ENCODE measurements at regions not wholly inside any gene's neighbourhood (a gene's known extent, or its start where the extent isn't known, plus 50 kb on each side); places are given as distances from the start of the nearest gene placed in this dataset.

DNA sequence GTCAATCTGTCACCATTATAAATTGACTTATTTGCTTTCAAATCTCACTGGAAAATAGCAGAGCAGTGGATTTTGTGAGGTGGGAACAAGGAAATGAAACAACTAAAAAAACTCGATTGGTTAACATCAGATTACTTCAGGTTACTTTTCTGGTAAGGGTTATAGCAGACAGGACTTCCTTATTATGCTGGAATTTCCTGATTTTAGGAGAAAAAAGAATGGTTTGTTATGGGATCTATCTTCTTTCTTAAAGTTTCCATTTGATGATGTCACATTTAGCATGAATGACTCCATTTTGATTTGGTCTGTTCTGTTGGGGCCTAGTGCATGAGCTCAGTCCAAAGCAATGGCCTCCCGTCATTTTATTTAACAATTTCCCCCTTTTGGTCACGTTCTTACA is 210.6 kb downstream of the KCNJ2 start:
- TF ChIP-seq CTCF (IDR thresholded peaks at IDR 0.05) (no peak), POLR2A (IDR thresholded peaks at IDR 0.05; ENCODE audit: low read length) (no peak), RAD21 (conservative IDR thresholded peaks at IDR 0.05 in 1 of 2, IDR thresholded peaks at IDR 0.05 in 1 of 2) (no peak), MAFK (IDR thresholded peaks at IDR 0.05; ENCODE audit: partially characterized antibody) (no peak), TFCP2L1 (CRISPR knock-in tag; IDR thresholded peaks at IDR 0.05) (no peak), CHD2 (IDR thresholded peaks at IDR 0.05; ENCODE audit: low read length, partially characterized antibody) (no peak), JUN (IDR thresholded peaks at IDR 0.05) (no peak), CBX2 (IDR thresholded peaks at IDR 0.05; ENCODE audit: borderline replicate concordance, low read depth) (no peak), BHLHE40 (IDR thresholded peaks at IDR 0.05; ENCODE audit: low read depth, low read length) (no peak), MYC (IDR thresholded peaks at IDR 0.05; ENCODE audit: borderline replicate concordance, low read length) (no peak), MAX (IDR thresholded peaks at IDR 0.05) (no peak), RFX5 (IDR thresholded peaks at IDR 0.05) (no peak)
- TF ChIP-seq, protein P1, sequence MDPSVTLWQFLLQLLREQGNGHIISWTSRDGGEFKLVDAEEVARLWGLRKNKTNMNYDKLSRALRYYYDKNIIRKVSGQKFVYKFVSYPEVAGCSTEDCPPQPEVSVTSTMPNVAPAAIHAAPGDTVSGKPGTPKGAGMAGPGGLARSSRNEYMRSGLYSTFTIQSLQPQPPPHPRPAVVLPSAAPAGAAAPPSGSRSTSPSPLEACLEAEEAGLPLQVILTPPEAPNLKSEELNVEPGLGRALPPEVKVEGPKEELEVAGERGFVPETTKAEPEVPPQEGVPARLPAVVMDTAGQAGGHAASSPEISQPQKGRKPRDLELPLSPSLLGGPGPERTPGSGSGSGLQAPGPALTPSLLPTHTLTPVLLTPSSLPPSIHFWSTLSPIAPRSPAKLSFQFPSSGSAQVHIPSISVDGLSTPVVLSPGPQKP (IDR thresholded peaks at IDR 0.05; ENCODE audit: low read depth, low read length) = no peak
- TF ChIP-seq, protein P2, sequence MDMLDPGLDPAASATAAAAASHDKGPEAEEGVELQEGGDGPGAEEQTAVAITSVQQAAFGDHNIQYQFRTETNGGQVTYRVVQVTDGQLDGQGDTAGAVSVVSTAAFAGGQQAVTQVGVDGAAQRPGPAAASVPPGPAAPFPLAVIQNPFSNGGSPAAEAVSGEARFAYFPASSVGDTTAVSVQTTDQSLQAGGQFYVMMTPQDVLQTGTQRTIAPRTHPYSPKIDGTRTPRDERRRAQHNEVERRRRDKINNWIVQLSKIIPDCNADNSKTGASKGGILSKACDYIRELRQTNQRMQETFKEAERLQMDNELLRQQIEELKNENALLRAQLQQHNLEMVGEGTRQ (IDR thresholded peaks at IDR 0.05) = no peak
